Gastrocnemius medialis (tissue), 4 donors: ENCODE measurements at regions not wholly inside any gene's neighbourhood (a gene's known extent, or its start where the extent isn't known, plus 50 kb on each side); places are given as distances from the start of the nearest gene placed in this dataset.
"Not testable (repeated sequence)": the region's sequence is repeated elsewhere in the genome, so short reads cannot be mapped to it uniquely, and the experiment has no call there.

ENCODE experiments used
- ATAC-seq, 2 donors: fragments of 150-250 bp; one replicate each; pipeline ENCODE4 v1.9.1; 2016
- DNase-seq, 2 donors: peaks; one replicate each; pipeline ENCODE4 v3.0.0-alpha.2; 2019
- H3K27ac ChIP-seq, 4 donors: fragments of 200-600 bp; sonication (generic); 1 replicate in 1 of 4; 2 replicates in 3 of 4; pipeline ENCODE4 v1.5.1; 2016 to 2018; ENCODE audit warnings: mild to moderate bottlenecking in 2 of 4, moderate library complexity in 1 of 4
- H3K27me3 ChIP-seq, 3 donors: fragments of 200-600 bp; sonication (generic) in 2 of 3; 1 replicate in 1 of 3; 2 replicates in 2 of 3; pipeline versions ENCODE4 v1.5.1 to v1.6.0; 2016 to 2019; ENCODE audit warnings: mild to moderate bottlenecking in 1 of 3, moderate library complexity in 1 of 3
- H3K36me3 ChIP-seq, 2 donors: fragments of 200-600 bp; sonication (generic) in 1 of 2; one replicate each; pipeline ENCODE4 v1.5.1; 2017 to 2018
- H3K4me1 ChIP-seq, 2 donors: fragments of 200-600 bp; sonication (generic) in 1 of 2; one replicate each; pipeline ENCODE4 v1.5.1; 2016 to 2017; ENCODE audit warnings: mild to moderate bottlenecking in 2 of 2
- H3K4me3 ChIP-seq, 4 donors: fragments of 200-600 bp; sonication (generic) in 3 of 4; 1 replicate in 1 of 4; 2 replicates in 3 of 4; pipeline ENCODE4 v1.5.1; 2016 to 2019; ENCODE audit warnings: mild to moderate bottlenecking in 2 of 4
- H3K9me3 ChIP-seq, 3 donors: fragments of 200-600 bp; sonication (generic) in 2 of 3; 1 replicate in 1 of 3; 2 replicates in 2 of 3; pipeline ENCODE4 v1.5.1; 2016 to 2019
- CTCF ChIP-seq, 5 experiments: fragments of 450-650 bp in 3 of 5; fragments of 200-600 bp in 2 of 5; sonication (generic) in 2 of 5; IDR thresholded peaks in 4 of 5; conservative IDR thresholded peaks in 1 of 5; 1 replicate in 4 of 5; 2 replicates in 1 of 5; pipeline ENCODE4 v1.5.1; 2016 to 2019; ENCODE audit warnings: antibody characterized with exemption in 5 of 5, mild to moderate bottlenecking in 3 of 5, moderate library complexity in 3 of 5
- POLR2A ChIP-seq, 2 donors: fragments of 450-650 bp; IDR thresholded peaks; one replicate each; pipeline ENCODE4 v1.6.1; 2017; ENCODE audit warnings: antibody characterized with exemption in 2 of 2, mild to moderate bottlenecking in 2 of 2, moderate library complexity in 2 of 2
- in situ Hi-C, 4 donors: fragments of 200-750 bp; cut with MboI; loops; one replicate each; pipeline versions ENCODE4 v1.15.0 to v1.8.0; 2017; ENCODE audit warnings: low sequenced_read_pairs in 4 of 4
- intact Hi-C: fragments of 100-400 bp; cut with DNase I; formaldehyde crosslinking; loops from one replicate; pipeline ENCODE4 v1.15.1; 2023; ENCODE audit warnings: low total_unique reads

- Histone ChIP-seq H3K9me3 (no peaks in the 10 kb centered on the region), H3K4me1 (no peaks in the 10 kb centered on the region), H3K4me3 (no peak overlapping the region), H3K27ac (no peak overlapping the region), H3K27me3 (no peaks in the 10 kb centered on the region), H3K36me3 (no peaks in the 10 kb centered on the region)
- ATAC-seq, result no peak
- TF ChIP-seq POLR2A (IDR thresholded peaks at IDR 0.05) (no peak), CTCF (IDR thresholded peaks at IDR 0.05 in 4 of 5, conservative IDR thresholded peaks at IDR 0.05 in 1 of 5) (no peak)
- in situ Hi-C loops, result loop anchor here in 3 of 4 donors (25.0 kb wide), 3 partner anchors 562 to 1062 kb away; partner anchors contain the start of genes NPY1R (in 1 of the 3) and NPY5R (in 1 of the 3)
- intact Hi-C loops, result no loop called here
- no peak for DNase-seq
Measured at GRCh38 chr4:162475246-162475645, 311.4 kb upstream of the FSTL5 start.

GRCh38 chr4:162469977-162470376, 306.2 kb upstream of the FSTL5 start:
- TF ChIP-seq CTCF (IDR thresholded peaks at IDR 0.05 in 4 of 5, conservative IDR thresholded peaks at IDR 0.05 in 1 of 5) (no peak), POLR2A (IDR thresholded peaks at IDR 0.05) (no peak)
- no peak overlapping the region for H3K27ac ChIP-seq
- ATAC-seq, result no peak
- DNase-seq, result no peak
- intact Hi-C loops (no loop called here), in situ Hi-C loops (no loop called here)
- no peaks in the 10 kb centered on the region for H3K9me3 ChIP-seq
- no peaks in the 10 kb centered on the region for H3K36me3 ChIP-seq
- no peaks in the 10 kb centered on the region for H3K27me3 ChIP-seq
- no peaks in the 10 kb centered on the region for H3K4me1 ChIP-seq
- H3K4me3 ChIP-seq, result no peak overlapping the region

- intact Hi-C loops, H3K4me3 ChIP-seq, H3K27me3 ChIP-seq, in situ Hi-C loops, DNase-seq, H3K4me1 ChIP-seq, H3K9me3 ChIP-seq, H3K36me3 ChIP-seq, ATAC-seq, H3K27ac ChIP-seq: not testable (repeated sequence)
Measured at GRCh38 chr4:162465356-162465755, 301.6 kb upstream of the FSTL5 start.

- DNase-seq (no peak), ATAC-seq (no peak)
- Histone ChIP-seq H3K36me3 (no peaks in the 10 kb centered on the region), H3K27ac (no peak overlapping the region), H3K4me1 (no peaks in the 10 kb centered on the region), H3K9me3 (no peaks in the 10 kb centered on the region), H3K27me3 (no peaks in the 10 kb centered on the region), H3K4me3 (no peak overlapping the region)
- TF ChIP-seq CTCF (IDR thresholded peaks at IDR 0.05 in 4 of 5, conservative IDR thresholded peaks at IDR 0.05 in 1 of 5), result no peak
- in situ Hi-C loops (no loop called here), intact Hi-C loops (no loop called here)
Measured at GRCh38 chr4:162461952-162462351, 298.2 kb upstream of the FSTL5 start.

GRCh38 chr4:162458051-162458450, 294.3 kb upstream of the FSTL5 start:
- TF ChIP-seq POLR2A (IDR thresholded peaks at IDR 0.05), result no peak
- no peak for TF ChIP-seq CTCF (IDR thresholded peaks at IDR 0.05 in 4 of 5, conservative IDR thresholded peaks at IDR 0.05 in 1 of 5)
- DNase-seq, result no peak
- Histone ChIP-seq H3K36me3 (no peaks in the 10 kb centered on the region), H3K4me3 (no peak overlapping the region), H3K4me1 (no peaks in the 10 kb centered on the region), H3K9me3 (no peaks in the 10 kb centered on the region), H3K27ac (no peak overlapping the region), H3K27me3 (no peaks in the 10 kb centered on the region)
- no peak for ATAC-seq
- in situ Hi-C loops (no loop called here), intact Hi-C loops (no loop called here)
